Activated naive CD4-positive, alpha-beta T cell treated with anti-CD3 and anti-CD28 coated beads, Interleukin-2, amount 10 ng/mL, durations not matched to agents 7 days and 5 days (primary cell): ENCODE measurements at regions not wholly inside any gene's neighbourhood (a gene's known extent, or its start where the extent isn't known, plus 50 kb on each side); places are given as distances from the start of the nearest gene placed in this dataset.

Experiments used
- CTCF ChIA-PET: fragments of 350-600 bp; sonication (Branson Sonifier 250); formaldehyde crosslinking; loops from one replicate; lab custom pipeline; 2021; ENCODE audit warnings: antibody characterized with exemption; lab: Charles Lee
- DNase-seq: peaks from one replicate; pipeline ENCODE4 v3.0.0-alpha.2; 2020
- H3K27ac Mint-ChIP-seq: one replicate; pipeline ENCODE4 v1.8.0; 2021; ENCODE audit warnings: mild to moderate bottlenecking, moderate library complexity, mixed read lengths
- H3K27me3 Mint-ChIP-seq: one replicate; pipeline ENCODE4 v1.8.0; 2021; ENCODE audit warnings: mild to moderate bottlenecking, mixed read lengths
- H3K36me3 Mint-ChIP-seq: one replicate; pipeline ENCODE4 v1.8.0; 2021; ENCODE audit warnings: mixed read lengths
- H3K4me1 Mint-ChIP-seq: one replicate; pipeline ENCODE4 v1.8.0; 2021; ENCODE audit warnings: mixed read lengths
- H3K4me3 Mint-ChIP-seq: one replicate; pipeline ENCODE4 v1.8.0; 2021; ENCODE audit warnings: mild to moderate bottlenecking, moderate library complexity, mixed read lengths
- H3K9me3 Mint-ChIP-seq: one replicate; pipeline ENCODE4 v1.8.0; 2021; ENCODE audit warnings: mixed read lengths

- H3K27me3 Mint-ChIP-seq, result peaks cover 45% of the 10 kb centered on the region
- H3K4me3 Mint-ChIP-seq, result no peak overlapping the region
- no peaks in the 10 kb centered on the region for H3K36me3 Mint-ChIP-seq
- CTCF ChIA-PET, result no interaction called here
- H3K4me1 Mint-ChIP-seq, result no peaks in the 10 kb centered on the region
- H3K9me3 Mint-ChIP-seq, result no peaks in the 10 kb centered on the region
- H3K27ac Mint-ChIP-seq, result no peak overlapping the region
- DNase-seq, result no peak
Observed at GRCh38 chr11:70829134-70829885, 423.1 kb downstream of the SHANK2 start.

GRCh38 chr11:70829886-70830272 is 422.5 kb downstream of the SHANK2 start:
- H3K4me3 Mint-ChIP-seq, result no peak overlapping the region
- H3K36me3 Mint-ChIP-seq, result no peaks in the 10 kb centered on the region
- CTCF ChIA-PET, result no interaction called here
- H3K4me1 Mint-ChIP-seq, result no peaks in the 10 kb centered on the region
- H3K27me3 Mint-ChIP-seq, result peaks cover 39% of the 10 kb centered on the region
- no peak overlapping the region for H3K27ac Mint-ChIP-seq
- H3K9me3 Mint-ChIP-seq, result no peaks in the 10 kb centered on the region
- no peak for DNase-seq

- no peak for DNase-seq
- no peak overlapping the region for H3K27ac Mint-ChIP-seq
- CTCF ChIA-PET, result no interaction called here
- no peaks in the 10 kb centered on the region for H3K36me3 Mint-ChIP-seq
- H3K4me1 Mint-ChIP-seq, result no peaks in the 10 kb centered on the region
- H3K27me3 Mint-ChIP-seq, result peaks cover 9% of the 10 kb centered on the region
- H3K4me3 Mint-ChIP-seq, result no peak overlapping the region
- no peaks in the 10 kb centered on the region for H3K9me3 Mint-ChIP-seq
Observed at GRCh38 chr11:70833011-70833410, 419.4 kb downstream of the SHANK2 start.

GRCh38 chr11:70833554-70833953 is 418.8 kb downstream of the SHANK2 start:
- H3K9me3 Mint-ChIP-seq, result peaks cover 4% of the 10 kb centered on the region
- no peak for DNase-seq
- H3K4me1 Mint-ChIP-seq, result no peaks in the 10 kb centered on the region
- no peaks in the 10 kb centered on the region for H3K36me3 Mint-ChIP-seq
- H3K27me3 Mint-ChIP-seq, result peaks cover 4% of the 10 kb centered on the region
- CTCF ChIA-PET, result no interaction called here
- H3K4me3 Mint-ChIP-seq, result no peak overlapping the region
- H3K27ac Mint-ChIP-seq, result no peak overlapping the region

GRCh38 chr11:70834277-70834940 is 418.0 kb downstream of the SHANK2 start:
- Mint-ChIP-seq H3K4me3 (no peak overlapping the region), H3K27me3 (no peaks in the 10 kb centered on the region), H3K4me1 (no peaks in the 10 kb centered on the region), H3K36me3 (no peaks in the 10 kb centered on the region), H3K9me3 (peaks cover 5% of the 10 kb centered on the region), H3K27ac (no peak overlapping the region)
- CTCF ChIA-PET, result no interaction called here
- no peak for DNase-seq

GRCh38 chr11:70834984-70835560 is 417.3 kb downstream of the SHANK2 start:
- Mint-ChIP-seq H3K27ac (no peak overlapping the region), H3K36me3 (no peaks in the 10 kb centered on the region), H3K9me3 (peaks cover 5% of the 10 kb centered on the region), H3K27me3 (no peaks in the 10 kb centered on the region), H3K4me3 (no peak overlapping the region), H3K4me1 (no peaks in the 10 kb centered on the region)
- no peak for DNase-seq
- CTCF ChIA-PET, result no interaction called here

- Mint-ChIP-seq H3K27me3 (no peaks in the 10 kb centered on the region), H3K4me1 (no peaks in the 10 kb centered on the region), H3K27ac (no peak overlapping the region), H3K9me3 (peaks cover 5% of the 10 kb centered on the region), H3K4me3 (no peak overlapping the region), H3K36me3 (no peaks in the 10 kb centered on the region)
- DNase-seq, result no peak
- CTCF ChIA-PET, result no interaction called here
Observed at GRCh38 chr11:70836071-70836470, 416.3 kb downstream of the SHANK2 start.

- no peak for DNase-seq
- H3K36me3 Mint-ChIP-seq, result no peaks in the 10 kb centered on the region
- H3K27me3 Mint-ChIP-seq, result no peaks in the 10 kb centered on the region
- peaks cover 5% of the 10 kb centered on the region for H3K9me3 Mint-ChIP-seq
- H3K4me3 Mint-ChIP-seq, result no peak overlapping the region
- H3K27ac Mint-ChIP-seq, result no peak overlapping the region
- no peaks in the 10 kb centered on the region for H3K4me1 Mint-ChIP-seq
- CTCF ChIA-PET, result no interaction called here
Observed at GRCh38 chr11:70838198-70838597, 414.2 kb downstream of the SHANK2 start.

- Mint-ChIP-seq H3K27me3 (no peaks in the 10 kb centered on the region), H3K9me3 (peaks cover 5% of the 10 kb centered on the region), H3K4me3 (no peak overlapping the region), H3K27ac (no peak overlapping the region), H3K4me1 (no peaks in the 10 kb centered on the region), H3K36me3 (no peaks in the 10 kb centered on the region)
- CTCF ChIA-PET, result no interaction called here
- DNase-seq, result no peak
Observed at GRCh38 chr11:70839851-70840250, 412.5 kb downstream of the SHANK2 start.

- Mint-ChIP-seq H3K4me3 (no peak overlapping the region), H3K9me3 (peaks cover 5% of the 10 kb centered on the region)
Observed at GRCh38 chr11:70841264-70841663, 411.1 kb downstream of the SHANK2 start.

GRCh38 chr11:70842256-70842655 is 410.1 kb downstream of the SHANK2 start:
- H3K27me3 Mint-ChIP-seq, result no peaks in the 10 kb centered on the region
- H3K4me3 Mint-ChIP-seq, result no peak overlapping the region
- H3K4me1 Mint-ChIP-seq, result no peaks in the 10 kb centered on the region
- H3K36me3 Mint-ChIP-seq, result no peaks in the 10 kb centered on the region
- CTCF ChIA-PET, result no interaction called here
- no peak for DNase-seq
- H3K9me3 Mint-ChIP-seq, result peaks cover 5% of the 10 kb centered on the region
- no peak overlapping the region for H3K27ac Mint-ChIP-seq

More at GRCh38 chr11:70841264-70841663, 411.1 kb downstream of the SHANK2 start:
- Mint-ChIP-seq H3K36me3 (no peaks in the 10 kb centered on the region), H3K27me3 (no peaks in the 10 kb centered on the region), H3K4me1 (no peaks in the 10 kb centered on the region), H3K27ac (no peak overlapping the region)
- CTCF ChIA-PET, result no interaction called here
- no peak for DNase-seq

- CTCF ChIA-PET, result no interaction called here
- Mint-ChIP-seq H3K9me3 (peaks cover 5% of the 10 kb centered on the region), H3K4me3 (no peak overlapping the region), H3K36me3 (no peaks in the 10 kb centered on the region), H3K27ac (no peak overlapping the region), H3K4me1 (no peaks in the 10 kb centered on the region), H3K27me3 (no peaks in the 10 kb centered on the region)
- DNase-seq, result no peak
Observed at GRCh38 chr11:70842701-70843100, 409.7 kb downstream of the SHANK2 start.

GRCh38 chr11:70843906-70844305 is 408.5 kb downstream of the SHANK2 start:
- Mint-ChIP-seq H3K36me3 (no peaks in the 10 kb centered on the region), H3K4me3 (no peak overlapping the region), H3K27ac (no peak overlapping the region), H3K27me3 (no peaks in the 10 kb centered on the region), H3K4me1 (no peaks in the 10 kb centered on the region), H3K9me3 (no peaks in the 10 kb centered on the region)
- DNase-seq, result no peak
- CTCF ChIA-PET, result no interaction called here

- no peak for DNase-seq
- H3K27me3 Mint-ChIP-seq, result no peaks in the 10 kb centered on the region
- H3K4me3 Mint-ChIP-seq, result no peak overlapping the region
- no peaks in the 10 kb centered on the region for H3K4me1 Mint-ChIP-seq
- no peaks in the 10 kb centered on the region for H3K9me3 Mint-ChIP-seq
- no peaks in the 10 kb centered on the region for H3K36me3 Mint-ChIP-seq
- H3K27ac Mint-ChIP-seq, result no peak overlapping the region
- CTCF ChIA-PET, result no interaction called here
Observed at GRCh38 chr11:70844387-70844786, 408.0 kb downstream of the SHANK2 start.

- CTCF ChIA-PET, result no interaction called here
- Mint-ChIP-seq H3K27ac (no peak overlapping the region), H3K36me3 (no peaks in the 10 kb centered on the region), H3K4me3 (no peak overlapping the region), H3K4me1 (no peaks in the 10 kb centered on the region), H3K9me3 (no peaks in the 10 kb centered on the region), H3K27me3 (no peaks in the 10 kb centered on the region)
- no peak for DNase-seq
Observed at GRCh38 chr11:70845591-70846041, 406.8 kb downstream of the SHANK2 start.
